Hepatocyte (in vitro differentiated cells): ENCODE measurements at regions not wholly inside any gene's neighbourhood (a gene's known extent, or its start where the extent isn't known, plus 50 kb on each side); places are given as distances from the start of the nearest gene placed in this dataset.

Experiments
- CTCF ChIP-seq: fragments of 200-600 bp; sonication (generic); IDR thresholded peaks from 2 replicates; pipeline ENCODE4 v1.5.1; 2016; ENCODE audit warnings: antibody characterized with exemption, mild to moderate bottlenecking; ENCODE audit not compliant: poor library complexity
- EZH2phosphoT487 ChIP-seq: fragments of 200-600 bp; sonication (generic); IDR thresholded peaks from one replicate; pipeline ENCODE4 v1.6.1; 2018; ENCODE audit warnings: antibody characterized with exemption, mild to moderate bottlenecking, low read depth, moderate library complexity; ENCODE audit not compliant: unreplicated experiment, severe bottlenecking

- TF ChIP-seq EZH2phosphoT487 (no peak), CTCF (no peak)
Observed at GRCh38 chr1:82807563-82807962, 1006.8 kb downstream of the ADGRL2 start.
